Colonic mucosa (tissue), 4 donors: ENCODE measurements at regions not wholly inside any gene's neighbourhood (a gene's known extent, or its start where the extent isn't known, plus 50 kb on each side); places are given as distances from the start of the nearest gene placed in this dataset.

ENCODE experiments used
- DNase-seq: peaks from one replicate; pipeline ENCODE4 v3.0.0-alpha.2; 2020
- H3K27ac ChIP-seq: fragments of 200-600 bp; one replicate; pipeline ENCODE4 v1.8.0; 2021
- H3K27me3 ChIP-seq: fragments of 200-600 bp; one replicate; pipeline ENCODE4 v1.8.0; 2021
- H3K36me3 ChIP-seq: fragments of 200-600 bp; one replicate; pipeline ENCODE4 v1.8.0; 2021
- H3K4me1 ChIP-seq: fragments of 200-600 bp; one replicate; pipeline ENCODE4 v1.8.0; 2021; ENCODE audit warnings: mild to moderate bottlenecking
- H3K4me3 ChIP-seq: fragments of 200-600 bp; one replicate; pipeline ENCODE4 v1.8.0; 2021
- H3K9ac ChIP-seq, 2 donors: one replicate each; pipeline ENCODE4 v1.7.0; 2013; ENCODE audit warnings: control low read depth in 2 of 2, low read depth in 2 of 2, low read length in 2 of 2
- H3K9me3 ChIP-seq: fragments of 200-600 bp; one replicate; pipeline ENCODE4 v1.8.0; 2021
- intact Hi-C: fragments of 100-400 bp; cut with DNase I; formaldehyde crosslinking; loops from one replicate; pipeline ENCODE4 v1.14.1; 2022
- TF ChIP-seq, protein P1 (sequence below): fragments of 200-600 bp; IDR thresholded peaks from one replicate; pipeline ENCODE4 v1.8.0; 2022; ENCODE audit warnings: antibody characterized with exemption, mild to moderate bottlenecking
- donor health status: healthy.
- donor health status: DM: no; HTN: no; CAD: no.
- donor health status: DM: no; HTN: no; CAD: no.

- Histone ChIP-seq H3K27me3 (no peaks in the 10 kb centered on the region), H3K4me3 (no peak overlapping the region), H3K4me1 (no peaks in the 10 kb centered on the region), H3K27ac (no peak overlapping the region), H3K9me3 (no peaks in the 10 kb centered on the region), H3K9ac (no peak overlapping the region), H3K36me3 (no peaks in the 10 kb centered on the region)
- DNase-seq: no peak
- TF ChIP-seq, protein P1, sequence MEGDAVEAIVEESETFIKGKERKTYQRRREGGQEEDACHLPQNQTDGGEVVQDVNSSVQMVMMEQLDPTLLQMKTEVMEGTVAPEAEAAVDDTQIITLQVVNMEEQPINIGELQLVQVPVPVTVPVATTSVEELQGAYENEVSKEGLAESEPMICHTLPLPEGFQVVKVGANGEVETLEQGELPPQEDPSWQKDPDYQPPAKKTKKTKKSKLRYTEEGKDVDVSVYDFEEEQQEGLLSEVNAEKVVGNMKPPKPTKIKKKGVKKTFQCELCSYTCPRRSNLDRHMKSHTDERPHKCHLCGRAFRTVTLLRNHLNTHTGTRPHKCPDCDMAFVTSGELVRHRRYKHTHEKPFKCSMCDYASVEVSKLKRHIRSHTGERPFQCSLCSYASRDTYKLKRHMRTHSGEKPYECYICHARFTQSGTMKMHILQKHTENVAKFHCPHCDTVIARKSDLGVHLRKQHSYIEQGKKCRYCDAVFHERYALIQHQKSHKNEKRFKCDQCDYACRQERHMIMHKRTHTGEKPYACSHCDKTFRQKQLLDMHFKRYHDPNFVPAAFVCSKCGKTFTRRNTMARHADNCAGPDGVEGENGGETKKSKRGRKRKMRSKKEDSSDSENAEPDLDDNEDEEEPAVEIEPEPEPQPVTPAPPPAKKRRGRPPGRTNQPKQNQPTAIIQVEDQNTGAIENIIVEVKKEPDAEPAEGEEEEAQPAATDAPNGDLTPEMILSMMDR: no peak
- intact Hi-C loops: no loop called here
Measured at GRCh38 chr18:46315161-46315560, 211.0 kb downstream of the HAUS1 start.

DNA sequence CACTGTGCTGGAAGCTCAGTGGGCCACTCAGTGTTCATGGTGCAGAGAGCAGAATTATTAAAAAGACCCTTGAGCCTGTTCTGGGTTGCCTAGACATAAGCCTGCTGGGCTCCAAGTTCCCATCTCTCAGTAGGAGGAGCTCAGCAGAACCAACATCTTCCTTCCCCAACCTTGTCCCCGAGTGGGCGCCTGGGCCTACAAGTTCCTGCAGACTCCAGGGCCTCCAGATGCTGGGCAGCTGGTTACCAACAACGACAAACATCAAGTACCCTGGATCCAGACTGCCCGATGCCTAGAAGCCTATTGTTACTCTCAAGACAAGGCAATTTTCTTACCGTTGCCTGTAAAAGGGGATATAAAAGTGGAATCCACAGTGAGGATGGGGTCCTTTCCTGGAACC is 214.2 kb downstream of the HAUS1 start:
- no peaks in the 10 kb centered on the region for H3K4me1 ChIP-seq
- H3K36me3 ChIP-seq: no peaks in the 10 kb centered on the region
- no peak overlapping the region for H3K9ac ChIP-seq
- intact Hi-C loops: no loop called here
- no peak overlapping the region for H3K27ac ChIP-seq
- no peak overlapping the region for H3K4me3 ChIP-seq
- H3K9me3 ChIP-seq: no peaks in the 10 kb centered on the region
- TF ChIP-seq, protein P1: no peak
- DNase-seq: no peak
- no peaks in the 10 kb centered on the region for H3K27me3 ChIP-seq

GRCh38 chr18:46319783-46320182 is 215.6 kb downstream of the HAUS1 start:
- H3K36me3 ChIP-seq: no peaks in the 10 kb centered on the region
- no peaks in the 10 kb centered on the region for H3K4me1 ChIP-seq
- TF ChIP-seq, protein P1: no peak
- no peak overlapping the region for H3K9ac ChIP-seq
- DNase-seq: no peak
- H3K4me3 ChIP-seq: no peak overlapping the region
- no peak overlapping the region for H3K27ac ChIP-seq
- H3K9me3 ChIP-seq: no peaks in the 10 kb centered on the region
- intact Hi-C loops: no loop called here
- no peaks in the 10 kb centered on the region for H3K27me3 ChIP-seq

- Histone ChIP-seq H3K9ac (no peak overlapping the region), H3K27ac (no peak overlapping the region), H3K9me3 (no peaks in the 10 kb centered on the region), H3K27me3 (no peaks in the 10 kb centered on the region), H3K36me3 (no peaks in the 10 kb centered on the region), H3K4me1 (no peaks in the 10 kb centered on the region), H3K4me3 (no peak overlapping the region)
- TF ChIP-seq, protein P1: no peak
- DNase-seq: no peak
- intact Hi-C loops: no loop called here
Measured at GRCh38 chr18:46320297-46320696, 216.1 kb downstream of the HAUS1 start.

DNA sequence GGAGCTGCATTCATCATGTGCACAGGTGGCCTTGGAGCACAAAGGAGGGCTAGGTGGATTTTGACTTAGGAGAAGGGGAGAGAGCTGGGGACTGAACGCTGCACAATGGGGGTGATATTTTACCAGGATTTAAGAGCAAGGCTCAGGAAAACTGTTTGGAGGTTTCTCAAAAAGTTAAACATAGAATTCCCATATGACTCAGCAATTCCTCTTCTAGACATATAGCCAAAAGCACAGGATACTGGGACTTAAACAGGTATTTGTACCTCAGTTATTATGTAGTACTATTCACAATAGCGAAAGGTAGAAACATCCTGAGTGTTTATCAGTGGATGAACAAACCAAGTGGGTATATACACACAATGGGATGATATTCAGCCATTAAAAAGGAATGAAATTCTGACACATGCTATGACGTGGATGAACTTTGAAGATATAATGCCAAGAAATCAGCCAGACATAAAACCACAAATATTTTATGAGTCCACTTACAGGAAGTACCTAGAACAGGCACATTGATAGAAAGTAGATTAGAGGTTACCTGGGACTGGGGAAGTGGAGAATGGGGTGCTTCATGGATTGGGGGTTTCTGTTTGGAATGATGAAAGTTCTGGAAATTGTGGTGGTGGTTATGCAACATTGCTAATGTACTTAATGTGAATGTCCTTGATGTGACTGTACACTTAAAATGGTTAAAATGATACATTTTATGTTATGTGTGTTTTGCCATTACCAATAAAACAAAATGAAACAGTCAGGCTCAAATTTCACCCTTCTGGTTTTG is 216.9 kb downstream of the HAUS1 start:
- intact Hi-C loops: no loop called here
- H3K27me3 ChIP-seq: no peaks in the 10 kb centered on the region
- no peak overlapping the region for H3K9ac ChIP-seq
- no peaks in the 10 kb centered on the region for H3K36me3 ChIP-seq
- no peaks in the 10 kb centered on the region for H3K4me1 ChIP-seq
- H3K4me3 ChIP-seq: no peak overlapping the region
- TF ChIP-seq, protein P1: no peak
- no peak overlapping the region for H3K27ac ChIP-seq
- DNase-seq: no peak
- H3K9me3 ChIP-seq: no peaks in the 10 kb centered on the region
